GM21576 (cell line): ENCODE measurements at regions not wholly inside any gene's neighbourhood (a gene's known extent, or its start where the extent isn't known, plus 50 kb on each side); places are given as distances from the start of the nearest gene placed in this dataset.

Source experiments
- ATAC-seq: cut with Tn5 transposase; IDR thresholded peaks from one replicate; pipeline ENCODE4 v1.9.1; 2021; ENCODE audit warnings: mild to moderate bottlenecking, moderate library complexity; ENCODE audit not compliant: unreplicated experiment

DNA sequence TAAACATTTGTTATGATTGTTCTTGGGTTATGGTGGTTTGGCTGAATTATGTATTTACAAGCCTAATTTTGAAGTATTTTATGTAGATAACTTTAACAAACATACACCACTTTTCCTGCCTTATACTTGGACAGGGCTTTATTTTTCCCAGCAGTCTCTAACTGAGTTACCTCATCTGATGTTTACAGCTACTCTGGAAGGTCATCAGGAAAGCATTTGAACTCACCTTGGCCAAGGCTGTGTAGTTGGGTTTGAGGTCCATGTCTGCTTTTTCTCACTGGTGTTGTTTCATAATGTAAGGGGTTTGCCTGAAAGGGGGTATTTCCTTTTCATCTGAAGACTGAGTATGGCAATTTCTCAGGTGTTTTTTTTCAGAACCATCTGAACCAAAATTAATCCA, 193.5 kb downstream of the RWDD3 start:
- ATAC-seq = no peak

DNA sequence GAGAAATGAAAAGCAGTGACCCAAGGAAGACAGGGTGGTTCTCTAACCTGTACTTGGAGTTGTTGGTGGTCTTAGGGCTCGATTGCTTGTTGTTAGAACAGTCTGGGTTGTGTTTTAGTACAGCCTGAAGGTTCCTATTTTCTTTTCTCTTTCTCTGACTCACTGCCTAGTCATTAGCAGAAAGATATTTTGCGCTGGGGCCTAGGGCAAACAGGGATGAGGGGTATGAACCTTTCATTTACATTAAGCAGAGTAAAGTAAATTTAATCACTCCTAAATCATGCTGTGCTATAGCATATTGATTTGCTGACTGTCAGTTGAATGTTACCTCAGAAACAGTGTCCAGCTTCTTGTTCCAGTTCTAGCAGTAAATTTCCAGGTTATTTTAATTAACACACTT, 197.2 kb downstream of the RWDD3 start:
- no peak for ATAC-seq

DNA sequence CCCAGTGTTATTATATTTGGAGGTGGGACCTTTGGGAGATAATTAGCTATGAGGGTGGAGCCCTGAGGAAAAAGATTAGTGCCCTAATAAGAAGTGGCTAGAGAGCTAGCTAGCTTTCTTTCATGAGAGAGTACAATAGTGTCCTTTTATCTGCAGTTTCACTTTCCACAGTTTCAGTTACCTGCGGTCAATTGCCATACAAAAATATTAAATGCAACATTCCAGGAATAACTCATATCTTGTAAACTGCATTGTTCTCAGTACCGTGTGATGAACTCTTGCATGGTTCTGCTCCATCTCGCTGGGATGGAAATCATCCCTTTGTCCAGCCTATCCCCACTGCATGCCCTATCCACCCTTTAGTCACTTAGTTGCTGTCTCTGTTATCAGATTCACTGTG, 201.6 kb downstream of the RWDD3 start:
- no peak for ATAC-seq

DNA sequence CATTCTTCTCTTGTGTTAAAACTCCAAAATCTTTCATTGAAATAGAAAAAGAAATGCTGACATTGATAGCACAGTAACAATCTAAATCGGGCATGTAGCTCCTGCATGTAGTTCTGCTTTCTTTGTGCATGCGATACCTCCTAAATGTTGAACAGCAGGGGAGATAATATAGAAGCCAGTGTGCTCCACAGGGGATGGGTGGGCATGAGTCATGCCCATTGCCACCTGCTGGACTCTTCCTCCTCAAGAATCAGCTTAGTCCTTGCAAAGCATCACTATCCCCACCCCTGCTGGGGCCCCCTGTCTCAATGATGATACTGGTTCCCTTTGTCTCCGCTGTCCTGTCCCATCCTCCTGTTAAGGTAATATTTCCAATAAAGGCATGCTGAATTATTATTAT, 203.0 kb downstream of the RWDD3 start:
- ATAC-seq = no peak

DNA sequence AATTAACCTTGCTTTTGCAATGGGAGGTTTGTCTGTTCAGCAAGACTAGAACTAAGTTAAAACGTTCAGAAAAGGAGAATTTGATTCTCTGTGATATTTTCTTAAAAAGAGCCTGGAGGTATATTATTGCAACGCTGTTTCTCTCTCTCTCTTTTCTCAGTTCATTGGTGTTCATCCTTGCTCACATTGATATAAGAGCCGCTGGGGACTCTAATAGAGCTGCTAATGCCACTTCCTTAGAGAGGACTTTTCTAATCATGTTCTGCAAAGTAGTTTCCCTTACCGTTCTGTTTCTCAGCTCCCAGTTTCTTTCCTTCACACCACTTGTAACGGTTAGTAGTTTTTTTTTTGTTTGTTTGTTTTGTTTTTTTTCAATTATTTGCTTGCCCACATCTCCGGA, 203.8 kb downstream of the RWDD3 start:
- no peak for ATAC-seq

DNA sequence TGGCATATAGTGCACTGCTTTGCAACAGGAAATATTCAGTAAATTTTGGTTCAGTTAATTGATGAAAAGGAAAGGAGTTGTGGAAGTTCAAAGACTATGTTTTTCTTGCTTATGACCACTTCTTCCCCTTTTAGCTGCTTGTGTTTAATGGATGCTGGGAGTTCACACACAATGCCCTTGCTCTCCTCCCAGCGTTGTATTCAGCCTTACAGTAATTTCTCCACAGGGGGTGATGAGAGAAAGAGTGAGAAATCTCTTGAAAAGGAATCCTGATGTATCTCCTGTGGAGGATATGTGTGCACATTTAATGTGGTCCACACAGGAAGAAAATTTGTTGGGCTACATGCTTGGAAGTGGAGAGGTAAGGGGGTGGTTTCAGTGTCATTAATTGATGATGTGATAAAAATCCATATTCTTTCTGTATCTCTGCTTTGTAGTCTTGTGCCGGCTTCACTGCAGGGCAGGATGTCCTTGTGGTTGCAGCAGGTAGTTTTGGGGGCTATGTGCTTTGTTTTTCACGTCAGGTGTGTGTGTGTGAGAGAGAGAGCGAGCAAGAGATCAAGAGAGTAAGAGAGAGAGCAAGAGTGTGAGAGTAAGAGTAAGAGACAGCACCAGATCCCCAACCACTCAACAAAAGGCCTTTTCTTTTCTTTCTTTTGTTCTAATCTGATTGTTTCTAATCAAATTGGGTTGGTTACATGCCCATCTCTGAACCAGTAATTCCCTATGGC, 204.4 kb downstream of the RWDD3 start:
- ATAC-seq = no peak

DNA sequence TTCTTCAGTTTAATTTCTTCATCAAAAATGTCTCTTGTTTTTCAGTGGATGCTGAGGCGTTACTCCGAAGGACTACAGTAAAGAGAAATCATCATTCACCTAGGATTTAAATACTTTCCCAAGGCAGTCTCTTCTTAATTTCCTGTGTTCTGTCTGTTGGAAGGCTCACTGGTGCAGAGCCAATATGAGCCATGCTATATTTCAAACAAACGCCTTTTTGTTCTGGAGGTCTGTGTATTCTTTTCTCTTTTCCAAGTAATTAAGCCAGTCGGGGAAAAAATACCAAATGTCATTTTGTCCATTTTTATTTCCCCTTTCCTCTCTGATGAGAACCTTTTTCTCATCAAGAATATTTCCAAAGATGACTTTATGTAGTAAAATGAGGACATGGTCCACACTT, 206.5 kb downstream of the RWDD3 start:
- no peak for ATAC-seq

DNA sequence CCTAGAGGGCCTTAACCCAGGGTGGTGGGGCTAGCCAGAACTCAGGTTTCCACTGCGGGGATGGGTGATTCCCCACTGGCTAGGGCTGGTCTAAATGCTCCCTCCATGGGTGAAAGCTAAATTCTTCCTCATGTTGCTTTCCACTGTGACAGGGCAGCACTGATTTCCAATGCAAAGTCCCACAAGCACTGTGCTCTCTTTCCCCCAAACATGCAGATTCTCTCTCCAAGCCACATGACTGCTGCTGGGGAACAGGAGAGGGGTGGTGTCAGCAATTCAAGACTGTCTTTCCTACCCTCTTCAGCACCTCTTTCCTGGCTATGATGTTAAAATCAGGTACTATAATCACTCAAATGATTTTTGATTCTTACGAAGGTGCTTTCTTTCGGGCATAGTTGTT, 215.5 kb downstream of the RWDD3 start:
- ATAC-seq = no peak

DNA sequence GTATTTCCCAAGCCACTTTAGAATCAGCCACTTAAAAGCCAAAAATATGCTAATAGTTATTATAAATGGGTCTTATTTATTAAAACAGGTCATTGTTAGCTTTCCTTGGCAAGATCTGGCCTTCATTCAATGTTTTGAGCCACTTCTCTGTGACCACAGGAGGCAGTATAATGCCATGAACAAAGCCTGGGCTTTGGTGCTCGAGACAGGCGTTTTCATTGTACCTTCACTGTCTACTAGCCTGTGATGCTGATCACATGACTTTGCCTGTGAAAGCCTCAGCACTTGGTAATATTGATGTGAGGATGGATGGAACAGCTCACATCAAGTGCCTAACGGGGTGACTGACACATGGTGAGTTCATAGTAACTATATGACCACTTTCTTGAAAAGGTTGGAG, 217.0 kb downstream of the RWDD3 start:
- ATAC-seq = no peak

DNA sequence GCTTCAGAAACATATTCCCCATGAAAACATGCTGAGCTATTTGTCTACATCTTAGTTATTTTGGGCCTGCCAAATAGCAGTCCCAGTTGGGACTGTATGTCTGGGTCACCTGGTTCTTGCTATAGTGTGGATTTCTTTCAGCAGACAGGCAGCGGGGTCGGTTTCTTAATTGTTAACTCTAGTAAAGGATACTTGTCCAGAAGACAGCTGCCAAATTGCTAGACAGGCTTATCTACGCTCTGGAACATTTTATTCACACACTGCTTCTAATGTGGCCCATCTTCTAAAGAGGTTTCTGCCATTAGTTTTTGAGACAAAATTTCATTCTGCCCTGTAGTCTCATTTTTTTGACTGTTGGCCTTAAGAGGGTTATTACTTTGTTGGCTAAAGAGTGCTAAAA, 217.9 kb downstream of the RWDD3 start:
- ATAC-seq = no peak

DNA sequence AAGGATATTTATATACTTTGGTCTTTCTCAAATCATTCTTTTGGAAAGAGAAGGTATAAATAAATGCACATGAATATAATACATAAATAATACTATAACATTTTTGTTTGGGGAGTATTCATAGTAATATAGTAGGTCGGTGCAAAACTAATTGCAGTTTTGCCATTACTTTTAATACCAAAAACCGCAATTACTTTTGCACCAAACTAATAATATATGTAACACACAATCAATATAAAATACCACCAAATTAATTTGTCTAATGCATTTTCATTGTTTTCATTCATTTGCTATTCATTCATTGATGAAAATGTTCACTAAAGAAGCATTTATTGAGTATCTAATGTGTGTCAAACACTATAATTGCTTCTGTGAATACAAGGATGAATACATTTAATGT, 219.0 kb downstream of the RWDD3 start:
- no peak for ATAC-seq

DNA sequence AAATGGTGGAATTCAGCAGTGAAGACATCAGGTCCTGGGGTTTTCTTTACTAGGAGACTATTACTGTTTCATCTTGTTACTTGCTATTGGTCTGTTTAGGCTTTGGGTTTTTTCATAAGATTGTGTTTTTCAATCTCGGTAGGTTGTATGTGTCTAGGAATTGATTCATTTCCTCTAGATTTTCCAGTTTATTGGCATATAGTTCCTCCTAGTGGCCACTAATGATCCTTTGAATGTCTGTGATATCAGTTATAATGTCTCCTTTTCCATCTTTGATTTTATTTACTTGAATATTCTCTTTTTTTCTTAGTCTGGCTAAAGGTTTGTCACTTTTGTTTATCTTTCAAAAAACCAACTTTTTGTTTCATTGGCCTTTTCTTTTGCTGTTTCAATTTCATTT, 233.0 kb downstream of the RWDD3 start:
- ATAC-seq = no peak

DNA sequence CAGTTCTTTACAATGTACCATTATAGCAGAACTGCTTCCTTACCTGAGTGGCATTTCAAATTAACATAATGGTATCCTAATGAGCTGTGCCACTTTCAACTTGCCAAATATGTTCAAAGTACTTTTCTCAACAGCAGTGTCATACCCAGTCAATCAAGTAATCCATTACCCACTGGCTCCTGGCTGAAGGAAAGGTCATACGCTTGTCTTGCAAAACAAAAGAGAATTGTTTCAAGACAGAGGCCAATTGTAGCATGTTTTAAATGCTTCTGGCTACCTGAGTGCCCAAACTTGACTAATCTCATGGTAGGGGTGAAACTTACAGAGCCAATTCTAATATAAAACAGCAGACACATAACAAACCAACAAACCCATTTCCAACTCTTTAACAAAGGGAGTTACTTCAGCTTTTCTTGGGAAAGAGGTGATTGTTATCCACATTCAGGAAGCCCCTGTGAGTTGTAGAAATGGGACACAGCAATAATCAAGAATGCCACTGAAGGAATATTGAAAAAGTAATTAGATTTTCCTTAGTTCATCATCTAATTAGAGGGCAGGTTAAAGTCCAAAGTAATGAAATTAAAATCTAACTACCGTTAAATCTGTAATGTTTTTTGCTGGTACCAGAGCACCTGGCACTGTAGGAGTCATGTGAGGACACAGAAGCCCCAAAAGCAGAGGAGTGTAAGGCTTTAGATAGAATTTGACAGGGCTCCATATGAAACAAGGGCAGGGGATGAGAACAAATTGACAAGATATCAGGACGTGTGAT, 241.9 kb downstream of the RWDD3 start:
- ATAC-seq = no peak

DNA sequence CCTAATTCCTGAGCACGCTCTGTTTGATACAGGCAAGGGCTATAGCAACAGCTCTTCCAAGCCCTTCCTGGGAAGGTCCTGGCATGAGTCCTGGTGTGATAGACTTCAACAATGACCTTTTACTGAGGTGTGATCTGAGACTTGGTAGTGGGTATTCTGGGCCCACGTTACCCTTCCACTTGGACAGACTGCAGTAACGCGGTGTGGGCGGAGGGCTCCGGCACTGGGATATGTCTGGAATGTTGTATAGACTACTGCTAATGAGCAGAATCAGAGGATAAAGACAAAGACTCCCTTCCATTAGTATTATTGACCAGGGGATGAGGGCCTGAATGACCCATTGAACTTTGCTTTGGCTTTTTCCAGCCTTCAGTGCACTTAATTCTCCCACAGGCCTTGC, 262.3 kb downstream of the RWDD3 start:
- ATAC-seq = no peak

DNA sequence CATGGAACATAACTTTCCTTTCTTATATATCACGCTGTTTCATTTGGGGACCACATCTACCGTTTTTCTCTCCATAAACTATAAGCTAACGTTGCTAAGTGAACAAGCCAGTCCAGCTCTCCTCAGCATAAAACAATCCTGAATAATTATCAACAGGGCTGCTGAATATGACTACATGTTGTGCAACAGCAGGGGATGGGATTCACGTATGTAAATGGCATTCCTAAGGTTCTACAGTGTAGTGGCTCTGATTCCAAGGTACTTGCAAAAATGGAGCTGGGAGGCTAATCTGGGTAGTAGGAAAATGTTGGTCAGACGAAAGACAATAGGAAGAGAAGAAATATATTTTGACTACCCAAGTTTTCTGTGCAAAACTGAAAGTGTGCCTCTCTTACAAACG, 262.8 kb downstream of the RWDD3 start:
- ATAC-seq = no peak

DNA sequence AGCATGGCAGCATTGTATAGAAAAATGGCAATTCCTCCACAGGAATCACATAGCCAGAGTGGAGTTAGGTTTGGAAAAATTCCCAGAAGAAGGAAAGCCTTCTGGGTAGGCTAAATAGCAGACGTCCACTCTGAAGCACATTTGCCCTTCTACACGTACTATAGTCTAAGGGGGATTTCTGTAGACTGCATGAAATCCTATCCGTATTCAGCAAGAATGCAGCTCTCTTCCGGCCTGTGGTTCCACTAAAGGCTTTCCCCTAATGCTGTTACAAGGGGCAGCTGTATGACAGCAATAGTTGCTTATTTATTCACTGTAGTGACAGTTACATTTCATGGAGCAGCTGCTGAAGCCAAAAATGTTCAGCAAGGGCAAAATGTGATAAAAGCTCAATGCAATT, 263.6 kb downstream of the RWDD3 start:
- ATAC-seq = no peak

DNA sequence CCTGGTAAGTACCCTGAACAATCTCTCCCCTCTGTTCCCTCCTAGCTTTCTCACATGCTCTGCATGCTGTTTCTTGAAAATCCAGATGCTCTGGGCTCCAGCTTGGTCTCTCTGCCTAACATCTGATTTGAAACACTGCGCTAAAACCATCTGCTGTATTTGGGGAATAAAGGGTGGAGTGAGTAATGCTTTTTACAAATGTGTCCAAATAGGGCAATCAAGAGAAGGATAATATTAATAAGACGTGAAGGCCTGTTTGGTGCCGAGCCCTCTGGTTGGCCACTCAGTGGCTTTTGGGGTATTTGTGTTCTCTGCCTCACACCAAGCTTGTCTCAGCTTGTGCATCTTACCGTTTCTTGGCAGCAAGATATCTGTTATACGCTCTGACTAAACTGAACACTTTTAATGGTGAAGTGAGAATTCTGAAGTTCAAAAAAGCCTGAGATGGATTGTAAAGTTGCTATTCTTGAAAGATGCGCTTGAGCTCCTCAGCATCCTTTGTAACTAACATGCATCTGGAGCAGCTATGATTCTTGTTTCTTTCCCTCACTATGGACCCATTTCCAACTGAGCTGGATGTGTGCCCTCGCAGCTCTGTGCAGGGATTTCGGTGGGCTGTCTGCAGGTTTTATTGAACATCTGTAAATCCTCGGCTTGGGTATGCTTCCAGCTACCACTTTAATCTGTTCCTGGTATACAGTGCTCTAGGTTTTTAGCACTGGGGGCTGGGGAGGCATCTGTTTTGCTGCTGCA, 269.4 kb downstream of the RWDD3 start:
- no peak for ATAC-seq

DNA sequence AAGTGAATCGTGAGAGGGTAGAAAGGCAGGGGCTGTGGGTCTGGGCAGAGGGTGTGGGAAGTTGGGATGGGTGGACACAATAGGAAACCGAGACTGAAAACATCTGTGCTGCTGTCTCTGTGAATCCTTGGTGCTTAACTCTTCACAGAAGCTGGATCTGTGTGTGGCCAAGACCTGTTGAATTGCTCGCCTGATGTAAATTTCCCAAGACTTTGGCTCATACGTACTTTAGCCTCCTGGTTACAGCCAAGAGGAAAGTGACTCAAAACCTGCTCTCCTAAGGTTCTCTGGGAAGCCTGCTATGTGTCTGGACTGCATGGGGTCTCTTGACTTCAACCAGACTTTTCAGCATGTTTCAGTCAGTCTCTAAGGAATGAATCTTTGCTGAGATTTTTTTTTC, 270.3 kb downstream of the RWDD3 start:
- ATAC-seq = no peak

DNA sequence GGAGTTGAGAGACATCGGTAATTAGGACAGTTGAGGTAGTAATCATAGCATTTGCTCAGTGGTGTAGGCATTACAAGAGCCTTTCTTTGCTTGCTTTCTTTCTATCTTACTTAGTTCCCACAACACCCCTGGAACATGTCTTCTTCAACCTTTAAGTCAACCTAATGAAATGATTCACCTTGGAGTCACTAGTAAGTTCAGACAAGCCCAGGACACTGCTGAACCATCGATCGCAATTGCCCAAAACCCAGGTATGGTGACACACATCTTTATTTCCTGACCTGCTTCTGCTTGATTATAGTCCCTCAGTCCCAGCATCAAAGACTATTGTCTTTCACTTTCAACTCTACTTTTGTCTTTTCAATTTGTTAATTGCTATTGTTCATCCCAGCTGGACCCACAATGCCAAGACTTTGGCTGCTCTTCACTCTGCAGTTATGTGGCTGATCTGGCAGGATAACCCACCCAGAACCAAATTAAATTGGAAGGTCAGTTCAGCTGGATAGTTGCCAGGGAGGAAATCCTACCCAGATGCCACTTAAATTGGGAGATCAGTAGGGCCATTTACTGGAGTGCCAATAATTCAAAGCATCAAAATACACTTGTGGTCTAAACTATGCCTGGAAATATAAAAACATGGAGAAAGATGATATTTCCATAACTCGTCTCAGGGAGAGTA, 272.9 kb downstream of the RWDD3 start:
- no peak for ATAC-seq

DNA sequence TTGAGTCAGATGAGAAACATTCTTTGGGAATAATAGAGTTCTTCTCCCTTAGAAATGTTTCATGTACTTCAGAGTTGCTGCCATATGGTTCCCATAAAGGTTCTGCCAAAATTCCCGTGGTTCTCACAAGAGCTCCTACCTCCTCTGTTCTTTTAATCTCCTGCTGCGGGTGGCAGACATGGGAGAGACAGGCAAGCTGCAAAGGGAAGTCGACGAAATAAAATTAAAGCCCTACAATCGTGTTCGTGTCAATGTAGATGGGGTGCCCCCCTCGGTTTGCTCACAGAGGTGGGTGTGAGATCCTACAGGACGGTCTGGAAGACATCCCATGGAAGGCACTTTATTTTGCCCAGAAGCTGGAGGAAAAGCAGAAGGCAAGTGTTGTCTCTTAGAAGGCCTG, 276.0 kb downstream of the RWDD3 start:
- ATAC-seq = no peak

DNA sequence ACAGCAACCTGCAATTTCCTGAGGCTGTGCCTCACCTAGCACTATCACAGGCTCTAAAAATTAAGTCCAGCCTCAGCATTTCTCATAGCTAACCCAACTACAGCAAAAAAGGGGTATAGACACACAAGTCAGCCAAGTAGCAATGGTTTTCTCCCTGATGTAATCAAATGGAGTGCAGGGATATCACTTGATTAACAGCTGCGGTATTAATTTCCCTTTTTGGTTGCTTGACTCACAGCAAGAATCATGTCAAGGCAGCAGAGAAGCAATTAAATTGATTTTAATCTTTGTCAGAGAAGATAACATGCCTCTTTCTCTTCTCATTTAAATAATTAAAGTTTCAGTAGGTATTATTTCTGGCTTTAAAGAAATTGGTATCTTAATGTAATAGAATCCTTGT, 278.9 kb downstream of the RWDD3 start:
- no peak for ATAC-seq
